K562 (cell line): ENCODE measurements at regions not wholly inside any gene's neighbourhood (a gene's known extent, or its start where the extent isn't known, plus 50 kb on each side); places are given as distances from the start of the nearest gene placed in this dataset.

ENCODE experiments used
- KDM1A ChIP-seq, 2 experiments: fragments of 450-650 bp; IDR thresholded peaks; 2 replicates each; pipeline ENCODE4 v1.6.1; 2016; ENCODE audit warnings: mild to moderate bottlenecking in 2 of 2
- SAP30 ChIP-seq: fragments of 200-600 bp; sonication (generic); IDR thresholded peaks from 2 replicates; pipeline ENCODE4 v1.6.1; 2012; ENCODE audit warnings: borderline replicate concordance, low read depth, mild to moderate bottlenecking, moderate library complexity, low read length, control low read depth, inconsistent platforms; ENCODE audit not compliant: insufficient read depth, poor library complexity, severe bottlenecking
- SMARCC2 ChIP-seq: fragments of 450-650 bp; IDR thresholded peaks from 2 replicates; pipeline ENCODE4 v1.6.1; 2017; ENCODE audit warnings: antibody characterized with exemption, moderate library complexity, mild to moderate bottlenecking, low read depth
- SP1 ChIP-seq: sonication (generic); formaldehyde crosslinking; IDR thresholded peaks from 2 replicates; pipeline ENCODE4 v1.8.1; 2022; ENCODE audit warnings: mild to moderate bottlenecking, missing genetic modification reagents
- TARDBP ChIP-seq: fragments of 450-650 bp; IDR thresholded peaks from 2 replicates; pipeline ENCODE4 v1.6.1; 2016
- ZC3H11A ChIP-seq: IDR thresholded peaks from 2 replicates; pipeline ENCODE4 v1.6.1; 2012; ENCODE audit warnings: low read depth, low read length, improper control_type of control experiment
- ZFX ChIP-seq: sonication (generic); formaldehyde crosslinking; IDR thresholded peaks from 2 replicates; pipeline ENCODE4 v1.8.0; 2022; ENCODE audit warnings: mild to moderate bottlenecking, missing genetic modification reagents, moderate library complexity
- ZNF140 ChIP-seq: fragments of 250-450 bp; sonication (Bioruptor Pico); IDR thresholded peaks from 2 replicates; pipeline ENCODE4 v1.8.0; 2021; ENCODE audit warnings: moderate library complexity, mild to moderate bottlenecking, inconsistent platforms
- TF ChIP-seq, protein P1 (sequence below): fragments of 450-650 bp; IDR thresholded peaks from 2 replicates; pipeline ENCODE4 v1.6.1; 2016; ENCODE audit warnings: mild to moderate bottlenecking, moderate library complexity
- TF ChIP-seq, protein P2 (sequence below): fragments of 250-450 bp; sonication (Bioruptor Pico); IDR thresholded peaks from 2 replicates; pipeline ENCODE4 v1.8.0; 2021; ENCODE audit warnings: mild to moderate bottlenecking, moderate library complexity
- TF ChIP-seq, protein P3 (sequence below): sonication (generic); formaldehyde crosslinking; IDR thresholded peaks from 2 replicates; pipeline ENCODE4 v1.8.1; 2022; ENCODE audit warnings: missing genetic modification reagents

DNA sequence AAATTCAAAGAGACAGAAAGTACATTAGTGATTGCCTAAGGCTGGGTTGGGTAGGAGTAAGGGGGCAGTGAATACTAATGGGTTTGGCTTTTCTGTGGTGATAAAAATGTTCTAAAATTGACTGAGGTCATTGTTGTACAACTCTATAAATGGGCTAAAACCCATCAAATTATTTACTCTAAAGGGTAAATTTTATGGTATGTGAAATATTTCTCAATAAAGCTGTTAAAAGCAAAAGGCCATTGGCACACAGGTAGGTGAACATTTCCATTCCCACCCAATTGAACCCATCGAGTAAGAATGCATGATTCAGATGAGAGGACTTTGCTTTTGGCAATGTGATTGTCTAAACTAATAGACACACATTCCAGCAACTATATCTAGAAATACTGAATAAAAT, 579.4 kb downstream of the GATA3 start:
- TF ChIP-seq KDM1A (IDR thresholded peaks at IDR 0.05): no peak
- no peak for TF ChIP-seq SAP30
- TF ChIP-seq SMARCC2: no peak
- no peak for TF ChIP-seq TARDBP
- TF ChIP-seq, protein P1, sequence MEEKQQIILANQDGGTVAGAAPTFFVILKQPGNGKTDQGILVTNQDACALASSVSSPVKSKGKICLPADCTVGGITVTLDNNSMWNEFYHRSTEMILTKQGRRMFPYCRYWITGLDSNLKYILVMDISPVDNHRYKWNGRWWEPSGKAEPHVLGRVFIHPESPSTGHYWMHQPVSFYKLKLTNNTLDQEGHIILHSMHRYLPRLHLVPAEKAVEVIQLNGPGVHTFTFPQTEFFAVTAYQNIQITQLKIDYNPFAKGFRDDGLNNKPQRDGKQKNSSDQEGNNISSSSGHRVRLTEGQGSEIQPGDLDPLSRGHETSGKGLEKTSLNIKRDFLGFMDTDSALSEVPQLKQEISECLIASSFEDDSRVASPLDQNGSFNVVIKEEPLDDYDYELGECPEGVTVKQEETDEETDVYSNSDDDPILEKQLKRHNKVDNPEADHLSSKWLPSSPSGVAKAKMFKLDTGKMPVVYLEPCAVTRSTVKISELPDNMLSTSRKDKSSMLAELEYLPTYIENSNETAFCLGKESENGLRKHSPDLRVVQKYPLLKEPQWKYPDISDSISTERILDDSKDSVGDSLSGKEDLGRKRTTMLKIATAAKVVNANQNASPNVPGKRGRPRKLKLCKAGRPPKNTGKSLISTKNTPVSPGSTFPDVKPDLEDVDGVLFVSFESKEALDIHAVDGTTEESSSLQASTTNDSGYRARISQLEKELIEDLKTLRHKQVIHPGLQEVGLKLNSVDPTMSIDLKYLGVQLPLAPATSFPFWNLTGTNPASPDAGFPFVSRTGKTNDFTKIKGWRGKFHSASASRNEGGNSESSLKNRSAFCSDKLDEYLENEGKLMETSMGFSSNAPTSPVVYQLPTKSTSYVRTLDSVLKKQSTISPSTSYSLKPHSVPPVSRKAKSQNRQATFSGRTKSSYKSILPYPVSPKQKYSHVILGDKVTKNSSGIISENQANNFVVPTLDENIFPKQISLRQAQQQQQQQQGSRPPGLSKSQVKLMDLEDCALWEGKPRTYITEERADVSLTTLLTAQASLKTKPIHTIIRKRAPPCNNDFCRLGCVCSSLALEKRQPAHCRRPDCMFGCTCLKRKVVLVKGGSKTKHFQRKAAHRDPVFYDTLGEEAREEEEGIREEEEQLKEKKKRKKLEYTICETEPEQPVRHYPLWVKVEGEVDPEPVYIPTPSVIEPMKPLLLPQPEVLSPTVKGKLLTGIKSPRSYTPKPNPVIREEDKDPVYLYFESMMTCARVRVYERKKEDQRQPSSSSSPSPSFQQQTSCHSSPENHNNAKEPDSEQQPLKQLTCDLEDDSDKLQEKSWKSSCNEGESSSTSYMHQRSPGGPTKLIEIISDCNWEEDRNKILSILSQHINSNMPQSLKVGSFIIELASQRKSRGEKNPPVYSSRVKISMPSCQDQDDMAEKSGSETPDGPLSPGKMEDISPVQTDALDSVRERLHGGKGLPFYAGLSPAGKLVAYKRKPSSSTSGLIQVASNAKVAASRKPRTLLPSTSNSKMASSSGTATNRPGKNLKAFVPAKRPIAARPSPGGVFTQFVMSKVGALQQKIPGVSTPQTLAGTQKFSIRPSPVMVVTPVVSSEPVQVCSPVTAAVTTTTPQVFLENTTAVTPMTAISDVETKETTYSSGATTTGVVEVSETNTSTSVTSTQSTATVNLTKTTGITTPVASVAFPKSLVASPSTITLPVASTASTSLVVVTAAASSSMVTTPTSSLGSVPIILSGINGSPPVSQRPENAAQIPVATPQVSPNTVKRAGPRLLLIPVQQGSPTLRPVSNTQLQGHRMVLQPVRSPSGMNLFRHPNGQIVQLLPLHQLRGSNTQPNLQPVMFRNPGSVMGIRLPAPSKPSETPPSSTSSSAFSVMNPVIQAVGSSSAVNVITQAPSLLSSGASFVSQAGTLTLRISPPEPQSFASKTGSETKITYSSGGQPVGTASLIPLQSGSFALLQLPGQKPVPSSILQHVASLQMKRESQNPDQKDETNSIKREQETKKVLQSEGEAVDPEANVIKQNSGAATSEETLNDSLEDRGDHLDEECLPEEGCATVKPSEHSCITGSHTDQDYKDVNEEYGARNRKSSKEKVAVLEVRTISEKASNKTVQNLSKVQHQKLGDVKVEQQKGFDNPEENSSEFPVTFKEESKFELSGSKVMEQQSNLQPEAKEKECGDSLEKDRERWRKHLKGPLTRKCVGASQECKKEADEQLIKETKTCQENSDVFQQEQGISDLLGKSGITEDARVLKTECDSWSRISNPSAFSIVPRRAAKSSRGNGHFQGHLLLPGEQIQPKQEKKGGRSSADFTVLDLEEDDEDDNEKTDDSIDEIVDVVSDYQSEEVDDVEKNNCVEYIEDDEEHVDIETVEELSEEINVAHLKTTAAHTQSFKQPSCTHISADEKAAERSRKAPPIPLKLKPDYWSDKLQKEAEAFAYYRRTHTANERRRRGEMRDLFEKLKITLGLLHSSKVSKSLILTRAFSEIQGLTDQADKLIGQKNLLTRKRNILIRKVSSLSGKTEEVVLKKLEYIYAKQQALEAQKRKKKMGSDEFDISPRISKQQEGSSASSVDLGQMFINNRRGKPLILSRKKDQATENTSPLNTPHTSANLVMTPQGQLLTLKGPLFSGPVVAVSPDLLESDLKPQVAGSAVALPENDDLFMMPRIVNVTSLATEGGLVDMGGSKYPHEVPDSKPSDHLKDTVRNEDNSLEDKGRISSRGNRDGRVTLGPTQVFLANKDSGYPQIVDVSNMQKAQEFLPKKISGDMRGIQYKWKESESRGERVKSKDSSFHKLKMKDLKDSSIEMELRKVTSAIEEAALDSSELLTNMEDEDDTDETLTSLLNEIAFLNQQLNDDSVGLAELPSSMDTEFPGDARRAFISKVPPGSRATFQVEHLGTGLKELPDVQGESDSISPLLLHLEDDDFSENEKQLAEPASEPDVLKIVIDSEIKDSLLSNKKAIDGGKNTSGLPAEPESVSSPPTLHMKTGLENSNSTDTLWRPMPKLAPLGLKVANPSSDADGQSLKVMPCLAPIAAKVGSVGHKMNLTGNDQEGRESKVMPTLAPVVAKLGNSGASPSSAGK: no peak
- TF ChIP-seq ZC3H11A: no peak
- TF ChIP-seq, protein P2, sequence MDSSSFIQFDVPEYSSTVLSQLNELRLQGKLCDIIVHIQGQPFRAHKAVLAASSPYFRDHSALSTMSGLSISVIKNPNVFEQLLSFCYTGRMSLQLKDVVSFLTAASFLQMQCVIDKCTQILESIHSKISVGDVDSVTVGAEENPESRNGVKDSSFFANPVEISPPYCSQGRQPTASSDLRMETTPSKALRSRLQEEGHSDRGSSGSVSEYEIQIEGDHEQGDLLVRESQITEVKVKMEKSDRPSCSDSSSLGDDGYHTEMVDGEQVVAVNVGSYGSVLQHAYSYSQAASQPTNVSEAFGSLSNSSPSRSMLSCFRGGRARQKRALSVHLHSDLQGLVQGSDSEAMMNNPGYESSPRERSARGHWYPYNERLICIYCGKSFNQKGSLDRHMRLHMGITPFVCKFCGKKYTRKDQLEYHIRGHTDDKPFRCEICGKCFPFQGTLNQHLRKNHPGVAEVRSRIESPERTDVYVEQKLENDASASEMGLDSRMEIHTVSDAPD (CRISPR knock-in tag): no peak
- TF ChIP-seq ZFX (CRISPR knock-in tag): no peak
- no peak for TF ChIP-seq ZNF140 (CRISPR knock-in tag)
- TF ChIP-seq SP1 (CRISPR knock-in tag): no peak
- TF ChIP-seq, protein P3, sequence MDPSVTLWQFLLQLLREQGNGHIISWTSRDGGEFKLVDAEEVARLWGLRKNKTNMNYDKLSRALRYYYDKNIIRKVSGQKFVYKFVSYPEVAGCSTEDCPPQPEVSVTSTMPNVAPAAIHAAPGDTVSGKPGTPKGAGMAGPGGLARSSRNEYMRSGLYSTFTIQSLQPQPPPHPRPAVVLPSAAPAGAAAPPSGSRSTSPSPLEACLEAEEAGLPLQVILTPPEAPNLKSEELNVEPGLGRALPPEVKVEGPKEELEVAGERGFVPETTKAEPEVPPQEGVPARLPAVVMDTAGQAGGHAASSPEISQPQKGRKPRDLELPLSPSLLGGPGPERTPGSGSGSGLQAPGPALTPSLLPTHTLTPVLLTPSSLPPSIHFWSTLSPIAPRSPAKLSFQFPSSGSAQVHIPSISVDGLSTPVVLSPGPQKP (CRISPR knock-in tag): no peak
